H1 (cell line): ENCODE measurements at regions not wholly inside any gene's neighbourhood (a gene's known extent, or its start where the extent isn't known, plus 50 kb on each side); places are given as distances from the start of the nearest gene placed in this dataset.

ENCODE experiments used
- CTBP2 ChIP-seq: IDR thresholded peaks from 2 replicates; pipeline ENCODE4 v1.7.0; 2011; ENCODE audit warnings: borderline replicate concordance, mild to moderate bottlenecking, moderate library complexity, mixed read lengths, low read length; ENCODE audit not compliant: insufficient read depth, insufficient read length
- RBBP5 ChIP-seq: IDR thresholded peaks from 2 replicates; pipeline ENCODE4 v1.7.1; 2012; ENCODE audit warnings: low read depth, mild to moderate bottlenecking, inconsistent platforms, low read length, moderate library complexity, borderline replicate concordance
- SAP30 ChIP-seq: fragments of 300-600 bp; sonication (generic); IDR thresholded peaks from 2 replicates; pipeline ENCODE4 v1.7.1; 2012; ENCODE audit warnings: low read length, moderate library complexity, mild to moderate bottlenecking, inconsistent platforms; ENCODE audit not compliant: insufficient read depth, insufficient replicate concordance

DNA sequence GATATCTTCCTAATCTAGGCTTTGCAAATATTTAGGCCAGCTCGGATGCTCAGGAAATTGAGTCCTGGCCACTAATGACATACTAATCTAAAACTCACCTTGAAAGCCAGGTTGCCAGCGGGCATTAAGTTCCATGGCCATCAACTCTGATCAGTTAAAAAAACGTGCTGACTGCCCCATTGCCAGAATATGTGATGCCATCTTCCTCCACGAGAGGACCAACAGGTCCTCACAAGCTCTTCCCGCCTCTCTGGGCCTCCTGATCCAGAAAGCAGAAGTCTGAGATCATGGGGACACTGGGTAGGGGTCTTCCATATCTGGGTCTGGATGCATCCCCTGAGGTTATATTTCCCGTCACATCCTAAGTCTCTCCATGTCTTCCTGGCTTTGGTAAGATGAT lies 311.3 kb downstream of the TCERG1L start (continued):
- TF ChIP-seq CTBP2 (no peak), SAP30 (no peak), RBBP5 (no peak)
